Ureter (tissue), 1 donor: ENCODE measurements at regions not wholly inside any gene's neighbourhood (a gene's known extent, or its start where the extent isn't known, plus 50 kb on each side); places are given as distances from the start of the nearest gene placed in this dataset.

ENCODE experiments used
- DNase-seq: peaks from one replicate; pipeline ENCODE4 v3.0.0-alpha.2; 2020; ENCODE audit warnings: low spot score
- donor health status: DM: yes; HTN: yes; CAD: no.

- DNase-seq = no peak
Measured at GRCh38 chr5:164376843-164377242, 871.4 kb downstream of the MAT2B start.

GRCh38 chr5:164377746-164378145, 872.3 kb downstream of the MAT2B start:
- DNase-seq = no peak

GRCh38 chr5:164383662-164384061, 878.2 kb downstream of the MAT2B start:
- no peak for DNase-seq

- no peak for DNase-seq
Measured at GRCh38 chr5:164392531-164392930, 887.1 kb downstream of the MAT2B start.

- no peak for DNase-seq
Measured at GRCh38 chr5:164394686-164395194, 889.3 kb downstream of the MAT2B start.

- no peak for DNase-seq
Measured at GRCh38 chr5:164412531-164412930, 907.1 kb downstream of the MAT2B start.

GRCh38 chr5:164420161-164420560, 914.7 kb downstream of the MAT2B start:
- no peak for DNase-seq

- DNase-seq = no peak
Measured at GRCh38 chr5:164422400-164422799, 917.0 kb downstream of the MAT2B start.

GRCh38 chr5:164431634-164432304, 926.4 kb downstream of the MAT2B start:
- no peak for DNase-seq

GRCh38 chr5:164433106-164433870, 927.9 kb downstream of the MAT2B start:
- DNase-seq = no peak

GRCh38 chr5:164435576-164435975, 930.2 kb downstream of the MAT2B start:
- no peak for DNase-seq

GRCh38 chr5:164439799-164440198, 934.4 kb downstream of the MAT2B start:
- DNase-seq = no peak

GRCh38 chr5:164449460-164449859, 944.0 kb downstream of the MAT2B start:
- DNase-seq = no peak

GRCh38 chr5:164466033-164466432, 960.6 kb downstream of the MAT2B start:
- no peak for DNase-seq

GRCh38 chr5:164470312-164470711, 964.9 kb downstream of the MAT2B start:
- no peak for DNase-seq

- no peak for DNase-seq
Measured at GRCh38 chr5:164472165-164472564, 966.7 kb downstream of the MAT2B start.

GRCh38 chr5:164475339-164475977, 970.0 kb downstream of the MAT2B start:
- no peak for DNase-seq

GRCh38 chr5:164481270-164481669, 975.9 kb downstream of the MAT2B start:
- DNase-seq = no peak

GRCh38 chr5:164482351-164482750, 976.9 kb downstream of the MAT2B start:
- DNase-seq = no peak

- no peak for DNase-seq
Measured at GRCh38 chr5:164484948-164485347, 979.5 kb downstream of the MAT2B start.

GRCh38 chr5:164487939-164488338, 982.5 kb downstream of the MAT2B start:
- no peak for DNase-seq

GRCh38 chr5:164497311-164498064, 992.1 kb downstream of the MAT2B start:
- no peak for DNase-seq
